ENCODE measurements at regions not wholly inside any gene's neighbourhood (a gene's known extent, or its start where the extent isn't known, plus 50 kb on each side); places are given as distances from the start of the nearest gene placed in this dataset.
"Not testable (repeated sequence)": the region's sequence is repeated elsewhere in the genome, so short reads cannot be mapped to it uniquely, and the experiment has no call there.

DNA sequence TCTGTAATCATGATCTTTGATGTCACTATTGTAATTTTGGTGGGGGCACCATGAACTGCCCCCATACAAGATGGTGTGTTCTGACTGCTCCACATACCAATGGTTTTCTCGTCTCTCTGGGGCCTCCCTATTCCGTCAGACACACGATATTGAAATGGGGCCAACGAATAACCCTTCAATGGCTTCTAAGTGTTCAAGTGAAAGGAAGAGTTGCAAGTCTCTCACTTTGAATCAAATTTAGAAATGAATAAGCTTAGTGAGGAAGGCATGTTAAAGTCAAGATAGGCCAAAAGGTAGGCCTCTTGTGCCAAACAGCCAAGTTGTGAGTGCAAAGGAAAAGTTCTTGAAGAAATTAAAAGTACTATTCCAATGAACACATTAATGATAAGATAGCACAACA lies 205.4 kb downstream of the SPRY1 start:
- no CpG with 5 or more reads among the region's 4 CpGs for WGBS, 2 donors (ENCODE audit: extremely low coverage in 2 of 2, insufficient read length in 2 of 2, insufficient replicate concordance in 1 of 2)
- no peak overlapping the region for H4K91ac ChIP-seq (ENCODE audit: low read depth, low read length, poor library complexity)
- no peaks in the 10 kb centered on the region for H3K9me3 ChIP-seq (replicated peaks in 1 of 2; ENCODE audit: control insufficient read depth in 2 of 2, insufficient read depth in 1 of 2, low read depth in 1 of 2, low read length in 2 of 2)

DNA sequence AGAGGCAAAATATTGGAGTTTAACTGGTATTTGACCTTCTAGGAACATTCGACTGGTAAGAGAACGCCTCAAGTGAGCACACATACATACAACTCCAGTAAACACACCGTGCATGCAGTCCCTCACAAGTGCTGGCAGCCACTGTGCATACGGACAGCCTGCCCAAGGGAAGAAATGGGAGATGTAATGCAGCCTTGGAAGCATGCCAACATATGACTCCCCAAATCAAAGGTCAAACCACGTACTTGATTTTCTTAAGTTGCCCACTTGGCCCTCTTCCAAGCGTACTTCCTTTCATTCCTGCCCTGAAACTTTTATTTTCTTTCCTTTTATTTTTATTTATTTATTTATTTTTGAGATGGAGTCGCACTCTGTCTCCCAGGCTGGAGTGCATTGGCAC lies 206.6 kb downstream of the SPRY1 start:
- Histone ChIP-seq H3K27ac (replicated peaks; ENCODE audit: low read length) (no peak overlapping the region), H4K91ac (ENCODE audit: low read depth, low read length, poor library complexity) (no peak overlapping the region), H3K36me3 (replicated peaks in 1 of 2; ENCODE audit: control insufficient read depth in 2 of 2, insufficient read depth in 2 of 2, low read length in 2 of 2) (no peaks in the 10 kb centered on the region), H2BK5ac (ENCODE audit: low read length) (no peak overlapping the region), H3K4me3 (ENCODE audit: low read length in 2 of 2) (no peak overlapping the region), H2AFZ (ENCODE audit: low read length) (no peak overlapping the region), H3K27me3 (ENCODE audit: control insufficient read depth in 3 of 3, insufficient read depth in 3 of 3, low read depth in 1 of 3, low read length in 3 of 3) (no peaks in the 10 kb centered on the region), H2BK12ac (ENCODE audit: low read length) (no peak overlapping the region), H4K8ac (ENCODE audit: low read depth, low read length) (no peak overlapping the region), H3K79me1 (ENCODE audit: low read depth, low read length) (no peaks in the 10 kb centered on the region), H3K9ac (ENCODE audit: low read depth, low read length, poor library complexity) (no peak overlapping the region), H3K18ac (ENCODE audit: low read length) (no peak overlapping the region), H2BK120ac (ENCODE audit: low read depth, low read length) (no peak overlapping the region), H2AK5ac (ENCODE audit: low read depth, low read length) (no peak overlapping the region), H3K9me3 (replicated peaks in 1 of 2; ENCODE audit: control insufficient read depth in 2 of 2, insufficient read depth in 1 of 2, low read depth in 1 of 2, low read length in 2 of 2) (no peaks in the 10 kb centered on the region), H3K4me2 (ENCODE audit: insufficient read depth, low read length, poor library complexity, severe bottlenecking) (no peak overlapping the region), H3K4me1 (ENCODE audit: control insufficient read depth in 2 of 2, insufficient read depth in 1 of 2, low read depth in 1 of 2, low read length in 2 of 2) (peaks cover 1 to 16% of the 10 kb centered on the region in 2 donors), H2BK15ac (ENCODE audit: low read length) (no peak overlapping the region), H3K14ac (ENCODE audit: low read length) (no peak overlapping the region), H3K4ac (ENCODE audit: low read length) (no peak overlapping the region), H3K23ac (ENCODE audit: low read depth, low read length, poor library complexity) (no peak overlapping the region)
- DNase-seq (ENCODE audit: low spot score), result no peak
- WGBS, 2 donors (ENCODE audit: extremely low coverage in 2 of 2, insufficient read length in 2 of 2, insufficient replicate concordance in 1 of 2), result no CpG with 5 or more reads among the region's 7 CpGs

More for the DNA sequence above, 205.4 kb downstream of the SPRY1 start:
- H3K18ac ChIP-seq (ENCODE audit: low read length), result no peak overlapping the region
- no peak overlapping the region for H3K27ac ChIP-seq (replicated peaks; ENCODE audit: low read length)
- no peak overlapping the region for H2AK5ac ChIP-seq (ENCODE audit: low read depth, low read length)
- no peak overlapping the region for H4K8ac ChIP-seq (ENCODE audit: low read depth, low read length)
- DNase-seq (ENCODE audit: low spot score), result no peak
- no peak overlapping the region for H3K23ac ChIP-seq (ENCODE audit: low read depth, low read length, poor library complexity)
- no peak overlapping the region for H2BK15ac ChIP-seq (ENCODE audit: low read length)
- no peak overlapping the region for H3K14ac ChIP-seq (ENCODE audit: low read length)
- H2AFZ ChIP-seq (ENCODE audit: low read length), result no peak overlapping the region
- H2BK5ac ChIP-seq (ENCODE audit: low read length), result no peak overlapping the region
- no peak overlapping the region for H3K4me3 ChIP-seq (ENCODE audit: low read length in 2 of 2)
- no peak overlapping the region for H3K9ac ChIP-seq (ENCODE audit: low read depth, low read length, poor library complexity)
- H3K4me2 ChIP-seq (ENCODE audit: insufficient read depth, low read length, poor library complexity, severe bottlenecking), result no peak overlapping the region
- H3K27me3 ChIP-seq (ENCODE audit: control insufficient read depth in 3 of 3, insufficient read depth in 3 of 3, low read depth in 1 of 3, low read length in 3 of 3), result no peaks in the 10 kb centered on the region
- no peak overlapping the region for H3K4ac ChIP-seq (ENCODE audit: low read length)
- H3K4me1 ChIP-seq (ENCODE audit: control insufficient read depth in 2 of 2, insufficient read depth in 1 of 2, low read depth in 1 of 2, low read length in 2 of 2), result peaks cover 1 to 16% of the 10 kb centered on the region in 2 donors
- H3K36me3 ChIP-seq (replicated peaks in 1 of 2; ENCODE audit: control insufficient read depth in 2 of 2, insufficient read depth in 2 of 2, low read length in 2 of 2), result no peaks in the 10 kb centered on the region
- no peak overlapping the region for H2BK12ac ChIP-seq (ENCODE audit: low read length)
- no peak overlapping the region for H2BK120ac ChIP-seq (ENCODE audit: low read depth, low read length)
- no peaks in the 10 kb centered on the region for H3K79me1 ChIP-seq (ENCODE audit: low read depth, low read length)

DNA sequence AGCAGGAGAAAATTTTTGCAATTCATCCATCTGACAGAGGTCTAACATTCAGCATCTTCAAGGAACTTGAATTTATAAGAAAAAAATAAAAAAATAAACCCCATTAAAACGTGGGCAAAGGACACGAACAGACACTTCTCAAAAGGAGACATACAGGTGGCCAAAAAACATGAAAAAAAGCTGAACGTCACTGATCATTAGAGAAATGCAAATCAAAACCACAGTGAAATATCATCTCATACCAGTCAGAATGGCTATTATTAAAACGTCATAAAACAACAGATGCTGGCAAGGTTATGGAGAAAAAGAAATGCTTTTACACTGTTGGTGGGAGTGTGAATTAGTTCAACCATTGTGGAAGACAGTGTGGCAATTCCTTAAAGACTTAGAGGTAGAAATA lies 209.2 kb downstream of the SPRY1 start:
- not testable (repeated sequence) for H4K91ac ChIP-seq (ENCODE audit: low read depth, low read length, poor library complexity); H2BK120ac ChIP-seq (ENCODE audit: low read depth, low read length); H3K9ac ChIP-seq (ENCODE audit: low read depth, low read length, poor library complexity); H3K23ac ChIP-seq (ENCODE audit: low read depth, low read length, poor library complexity); H3K4me1 ChIP-seq (ENCODE audit: control insufficient read depth in 2 of 2, insufficient read depth in 1 of 2, low read depth in 1 of 2, low read length in 2 of 2); H3K27me3 ChIP-seq (ENCODE audit: control insufficient read depth in 3 of 3, insufficient read depth in 3 of 3, low read depth in 1 of 3, low read length in 3 of 3); H2AK5ac ChIP-seq (ENCODE audit: low read depth, low read length); H2AFZ ChIP-seq (ENCODE audit: low read length); DNase-seq (ENCODE audit: low spot score); H2BK5ac ChIP-seq (ENCODE audit: low read length); H3K36me3 ChIP-seq (replicated peaks in 1 of 2; ENCODE audit: control insufficient read depth in 2 of 2, insufficient read depth in 2 of 2, low read length in 2 of 2); H3K4me2 ChIP-seq (ENCODE audit: insufficient read depth, low read length, poor library complexity, severe bottlenecking); H2BK15ac ChIP-seq (ENCODE audit: low read length); H2BK12ac ChIP-seq (ENCODE audit: low read length); H3K4me3 ChIP-seq (ENCODE audit: low read length in 2 of 2); H3K4ac ChIP-seq (ENCODE audit: low read length); H3K9me3 ChIP-seq (replicated peaks in 1 of 2; ENCODE audit: control insufficient read depth in 2 of 2, insufficient read depth in 1 of 2, low read depth in 1 of 2, low read length in 2 of 2); H4K8ac ChIP-seq (ENCODE audit: low read depth, low read length); H3K14ac ChIP-seq (ENCODE audit: low read length); H3K79me1 ChIP-seq (ENCODE audit: low read depth, low read length); H3K18ac ChIP-seq (ENCODE audit: low read length); H3K27ac ChIP-seq (replicated peaks; ENCODE audit: low read length)
- no CpG with 5 or more reads among the region's 4 CpGs for WGBS, 2 donors (ENCODE audit: extremely low coverage in 2 of 2, insufficient read length in 2 of 2, insufficient replicate concordance in 1 of 2)

DNA sequence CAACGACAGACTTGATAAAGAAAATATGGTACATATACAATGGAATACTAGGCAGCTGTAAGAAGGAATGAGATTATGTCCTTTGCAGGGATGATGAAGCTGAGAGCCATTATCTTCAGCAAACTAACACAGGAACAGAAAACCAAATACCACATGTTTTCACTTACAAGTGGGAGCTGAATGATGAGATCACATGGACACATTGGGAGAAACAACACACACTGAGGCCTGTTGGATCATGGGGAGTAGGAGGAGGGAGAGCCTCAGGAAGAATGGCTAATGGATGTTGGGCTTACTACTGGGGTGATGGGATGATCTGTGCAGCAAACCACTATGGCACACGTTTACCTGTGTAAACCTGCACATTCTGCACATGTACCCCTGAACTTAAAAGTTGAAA lies 209.7 kb downstream of the SPRY1 start:
- DNase-seq (ENCODE audit: low spot score), result no peak
- H3K18ac ChIP-seq (ENCODE audit: low read length), result no peak overlapping the region
- no peaks in the 10 kb centered on the region for H3K4me1 ChIP-seq (ENCODE audit: control insufficient read depth in 2 of 2, insufficient read depth in 1 of 2, low read depth in 1 of 2, low read length in 2 of 2)
- H2BK5ac ChIP-seq (ENCODE audit: low read length), result no peak overlapping the region
- H2AFZ ChIP-seq (ENCODE audit: low read length), result no peak overlapping the region
- no CpG with 5 or more reads among the region's 2 CpGs for WGBS, 2 donors (ENCODE audit: extremely low coverage in 2 of 2, insufficient read length in 2 of 2, insufficient replicate concordance in 1 of 2)
- H3K4me3 ChIP-seq (ENCODE audit: low read length in 2 of 2), result no peak overlapping the region
- no peaks in the 10 kb centered on the region for H3K79me1 ChIP-seq (ENCODE audit: low read depth, low read length)
- H3K27me3 ChIP-seq (ENCODE audit: control insufficient read depth in 3 of 3, insufficient read depth in 3 of 3, low read depth in 1 of 3, low read length in 3 of 3), result no peaks in the 10 kb centered on the region
- no peak overlapping the region for H3K14ac ChIP-seq (ENCODE audit: low read length)
- H3K9ac ChIP-seq (ENCODE audit: low read depth, low read length, poor library complexity), result no peak overlapping the region
- no peak overlapping the region for H2AK5ac ChIP-seq (ENCODE audit: low read depth, low read length)
- no peak overlapping the region for H3K4me2 ChIP-seq (ENCODE audit: insufficient read depth, low read length, poor library complexity, severe bottlenecking)
- no peak overlapping the region for H3K4ac ChIP-seq (ENCODE audit: low read length)
- H3K36me3 ChIP-seq (replicated peaks in 1 of 2; ENCODE audit: control insufficient read depth in 2 of 2, insufficient read depth in 2 of 2, low read length in 2 of 2), result no peaks in the 10 kb centered on the region
- H2BK15ac ChIP-seq (ENCODE audit: low read length), result no peak overlapping the region
- no peak overlapping the region for H4K91ac ChIP-seq (ENCODE audit: low read depth, low read length, poor library complexity)
- peaks cover 0 to 4% of the 10 kb centered on the region in 2 donors for H3K9me3 ChIP-seq (replicated peaks in 1 of 2; ENCODE audit: control insufficient read depth in 2 of 2, insufficient read depth in 1 of 2, low read depth in 1 of 2, low read length in 2 of 2)
- no peak overlapping the region for H4K8ac ChIP-seq (ENCODE audit: low read depth, low read length)
- no peak overlapping the region for H2BK120ac ChIP-seq (ENCODE audit: low read depth, low read length)
- H3K23ac ChIP-seq (ENCODE audit: low read depth, low read length, poor library complexity), result no peak overlapping the region
- H3K27ac ChIP-seq (replicated peaks; ENCODE audit: low read length), result no peak overlapping the region
- H2BK12ac ChIP-seq (ENCODE audit: low read length), result no peak overlapping the region
